Calu3 (cell line): ENCODE measurements at regions not wholly inside any gene's neighbourhood (a gene's known extent, or its start where the extent isn't known, plus 50 kb on each side); places are given as distances from the start of the nearest gene placed in this dataset.
"Not testable (repeated sequence)": the region's sequence is repeated elsewhere in the genome, so short reads cannot be mapped to it uniquely, and the experiment has no call there.

Experiments used
- BruUV-seq: library from RNA; stranded (reverse); fragments of 400-500 nt; replicated peaks from 2 replicates; lab custom pipeline; 2021; lab: Mats Ljungman, UMichigan
- CTCF ChIA-PET: fragments of 300-600 bp; sonication (Branson Sonifier 250); formaldehyde crosslinking; loops from one replicate; lab custom pipeline; 2022; ENCODE audit warnings: antibody characterized with exemption; lab: Charles Lee
- DNase-seq: peaks from one replicate; pipeline ENCODE4 v3.0.0; 2022
- H3K27ac Mint-ChIP-seq: one replicate; pipeline ENCODE4 v1.8.0; 2022; ENCODE audit warnings: mixed read lengths; ENCODE audit not compliant: unreplicated experiment
- H3K27me3 Mint-ChIP-seq: one replicate; pipeline ENCODE4 v1.8.0; 2022; ENCODE audit warnings: mixed read lengths; ENCODE audit not compliant: unreplicated experiment
- H3K36me3 Mint-ChIP-seq: one replicate; pipeline ENCODE4 v1.8.0; 2022; ENCODE audit warnings: mild to moderate bottlenecking, moderate library complexity, mixed read lengths; ENCODE audit not compliant: insufficient read depth, unreplicated experiment
- H3K4me1 Mint-ChIP-seq: one replicate; pipeline ENCODE4 v1.8.0; 2022; ENCODE audit warnings: mild to moderate bottlenecking, low read depth, mixed read lengths; ENCODE audit not compliant: unreplicated experiment
- H3K4me3 Mint-ChIP-seq: one replicate; pipeline ENCODE4 v1.8.0; 2022; ENCODE audit warnings: mild to moderate bottlenecking, low read depth, moderate library complexity, mixed read lengths; ENCODE audit not compliant: unreplicated experiment
- H3K9me3 Mint-ChIP-seq: one replicate; pipeline ENCODE4 v1.8.0; 2022; ENCODE audit warnings: low read depth, mixed read lengths; ENCODE audit not compliant: unreplicated experiment
- intact Hi-C: fragments of 100-400 bp; cut with micrococcal nuclease; formaldehyde crosslinking; loops from one replicate; pipeline ENCODE4 v1.10.0; 2022; ENCODE audit not compliant: unreplicated experiment
- TF ChIP-seq, protein P1 (sequence below): fragments of 200-600 bp; IDR thresholded peaks from one replicate; pipeline ENCODE4 v1.8.0; 2022; ENCODE audit warnings: antibody characterized with exemption; ENCODE audit not compliant: unreplicated experiment

- TF ChIP-seq, protein P1, sequence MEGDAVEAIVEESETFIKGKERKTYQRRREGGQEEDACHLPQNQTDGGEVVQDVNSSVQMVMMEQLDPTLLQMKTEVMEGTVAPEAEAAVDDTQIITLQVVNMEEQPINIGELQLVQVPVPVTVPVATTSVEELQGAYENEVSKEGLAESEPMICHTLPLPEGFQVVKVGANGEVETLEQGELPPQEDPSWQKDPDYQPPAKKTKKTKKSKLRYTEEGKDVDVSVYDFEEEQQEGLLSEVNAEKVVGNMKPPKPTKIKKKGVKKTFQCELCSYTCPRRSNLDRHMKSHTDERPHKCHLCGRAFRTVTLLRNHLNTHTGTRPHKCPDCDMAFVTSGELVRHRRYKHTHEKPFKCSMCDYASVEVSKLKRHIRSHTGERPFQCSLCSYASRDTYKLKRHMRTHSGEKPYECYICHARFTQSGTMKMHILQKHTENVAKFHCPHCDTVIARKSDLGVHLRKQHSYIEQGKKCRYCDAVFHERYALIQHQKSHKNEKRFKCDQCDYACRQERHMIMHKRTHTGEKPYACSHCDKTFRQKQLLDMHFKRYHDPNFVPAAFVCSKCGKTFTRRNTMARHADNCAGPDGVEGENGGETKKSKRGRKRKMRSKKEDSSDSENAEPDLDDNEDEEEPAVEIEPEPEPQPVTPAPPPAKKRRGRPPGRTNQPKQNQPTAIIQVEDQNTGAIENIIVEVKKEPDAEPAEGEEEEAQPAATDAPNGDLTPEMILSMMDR = no peak
- CTCF ChIA-PET = no interaction called here
- Mint-ChIP-seq H3K4me3 (no peak overlapping the region), H3K36me3 (no peaks in the 10 kb centered on the region), H3K9me3 (no peaks in the 10 kb centered on the region), H3K4me1 (no peaks in the 10 kb centered on the region), H3K27ac (no peak overlapping the region), H3K27me3 (no peaks in the 10 kb centered on the region)
- intact Hi-C loops = no loop called here
- BruUV-seq = no TSS peak
- DNase-seq = no peak
These were observed 90.4 kb upstream of the DPH5 start for GRCh38 chr1:101116006-101116405.

DNA sequence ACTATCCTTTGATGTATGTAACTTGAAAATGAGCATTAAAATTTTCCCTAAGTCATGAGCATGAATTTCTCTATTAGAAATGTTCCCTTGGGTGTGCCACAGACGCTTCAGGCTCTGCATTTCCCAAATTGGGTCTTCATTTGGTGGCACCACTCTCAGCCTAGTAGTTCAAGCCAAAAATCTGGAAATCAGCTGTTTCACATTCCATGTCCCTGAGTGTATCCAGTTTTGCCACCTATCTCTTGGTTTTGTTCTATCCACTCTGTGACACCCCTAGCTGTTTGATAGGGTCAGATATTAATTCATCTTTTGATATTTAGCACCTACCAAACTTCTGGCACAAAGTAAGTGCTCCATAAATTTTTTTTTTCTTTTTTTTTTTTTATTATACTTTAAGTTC is 89.5 kb upstream of the DPH5 start:
- intact Hi-C loops = no loop called here
- no peak for DNase-seq
- Mint-ChIP-seq H3K4me3 (no peak overlapping the region), H3K9me3 (no peaks in the 10 kb centered on the region), H3K27me3 (no peaks in the 10 kb centered on the region), H3K4me1 (no peaks in the 10 kb centered on the region), H3K27ac (no peak overlapping the region), H3K36me3 (no peaks in the 10 kb centered on the region)
- CTCF ChIA-PET = interaction anchor here (0.6 kb wide), 1 partner anchor 194 kb away, joined by 3 read pairs; no protein-coding TSS in a partner anchor
- BruUV-seq = no TSS peak
- TF ChIP-seq, protein P1 = no peak

GRCh38 chr1:101114128-101114527 is 88.5 kb upstream of the DPH5 start:
- H3K4me1 Mint-ChIP-seq, H3K4me3 Mint-ChIP-seq, H3K9me3 Mint-ChIP-seq, DNase-seq, H3K27ac Mint-ChIP-seq, CTCF ChIA-PET, H3K27me3 Mint-ChIP-seq, H3K36me3 Mint-ChIP-seq, intact Hi-C loops, BruUV-seq: not testable (repeated sequence)

DNA sequence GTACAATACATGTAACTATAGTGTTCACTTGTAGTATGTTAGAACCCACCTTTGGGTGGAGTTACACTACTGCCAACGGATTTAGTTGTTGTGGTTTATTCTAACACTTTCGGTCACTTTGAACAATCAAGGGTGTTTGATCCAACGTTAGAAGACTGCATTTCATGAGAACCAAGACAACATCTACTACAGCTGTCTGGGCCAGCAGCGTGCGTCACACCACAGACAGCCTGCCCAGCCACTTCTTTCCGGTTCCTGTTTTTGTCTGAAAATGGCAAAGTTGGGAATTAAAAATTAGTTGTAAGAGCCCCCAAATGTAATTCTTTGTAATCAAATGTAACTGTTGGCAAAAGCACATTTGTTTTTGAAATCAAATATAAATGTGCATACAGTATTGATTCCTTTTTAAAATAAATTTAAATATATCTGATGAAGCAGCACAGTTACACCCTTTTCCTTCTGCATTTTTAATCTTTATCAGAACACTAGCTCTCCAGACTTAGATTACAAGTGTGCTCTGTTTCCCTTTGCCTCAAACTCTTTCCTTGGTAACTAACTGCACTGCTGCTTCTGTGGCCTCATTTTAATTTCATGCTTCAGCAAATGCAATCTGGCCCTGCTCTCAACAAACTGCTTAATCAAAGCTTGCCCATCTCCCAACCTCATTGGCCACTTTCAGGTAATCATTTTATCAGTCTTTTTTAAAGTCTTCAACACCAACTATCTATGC is 86.6 kb upstream of the DPH5 start:
- no peaks in the 10 kb centered on the region for H3K4me1 Mint-ChIP-seq
- no peaks in the 10 kb centered on the region for H3K9me3 Mint-ChIP-seq
- no peaks in the 10 kb centered on the region for H3K27me3 Mint-ChIP-seq
- intact Hi-C loops = no loop called here
- CTCF ChIA-PET = no interaction called here
- H3K36me3 Mint-ChIP-seq = no peaks in the 10 kb centered on the region
- no TSS peak for BruUV-seq
- H3K27ac Mint-ChIP-seq = no peak overlapping the region
- no peak overlapping the region for H3K4me3 Mint-ChIP-seq
- DNase-seq = no peak
- TF ChIP-seq, protein P1 = no peak

GRCh38 chr1:101111461-101111860 is 85.9 kb upstream of the DPH5 start:
- Mint-ChIP-seq H3K9me3 (no peaks in the 10 kb centered on the region), H3K4me1 (no peaks in the 10 kb centered on the region), H3K36me3 (no peaks in the 10 kb centered on the region), H3K27ac (no peak overlapping the region), H3K27me3 (no peaks in the 10 kb centered on the region), H3K4me3 (no peak overlapping the region)
- no peak for DNase-seq
- CTCF ChIA-PET = no interaction called here
- TF ChIP-seq, protein P1 = no peak
- no TSS peak for BruUV-seq
- intact Hi-C loops = no loop called here
